Mucosa of gallbladder (tissue), 1 donor: ENCODE measurements at regions not wholly inside any gene's neighbourhood (a gene's known extent, or its start where the extent isn't known, plus 50 kb on each side); places are given as distances from the start of the nearest gene placed in this dataset.

Source experiments
- DNase-seq: peaks from one replicate; pipeline ENCODE4 v3.0.0-alpha.2; 2020; ENCODE audit warnings: low spot score
- donor health status: DM: no; HTN: no; CAD: no.

GRCh38 chr2:189267925-189268579, 88.5 kb upstream of the COL5A2 start:
- no peak for DNase-seq

GRCh38 chr2:189268763-189269162, 89.2 kb upstream of the COL5A2 start:
- no peak for DNase-seq

GRCh38 chr2:189273734-189274133, 94.2 kb upstream of the COL5A2 start:
- DNase-seq: no peak

- DNase-seq: no peak
These were observed 94.8 kb upstream of the COL5A2 start for GRCh38 chr2:189274361-189274760.

- DNase-seq: no peak
These were observed 96.7 kb upstream of the COL5A2 start for GRCh38 chr2:189276277-189276676.

- no peak for DNase-seq
These were observed 101.6 kb upstream of the COL5A2 start for GRCh38 chr2:189281201-189281600.

- DNase-seq: no peak
These were observed 105.8 kb upstream of the COL5A2 start for GRCh38 chr2:189285349-189285748.

- no peak for DNase-seq
These were observed 106.5 kb upstream of the COL5A2 start for GRCh38 chr2:189285962-189286645.

GRCh38 chr2:189287363-189287762, 107.8 kb upstream of the COL5A2 start:
- no peak for DNase-seq

GRCh38 chr2:189287982-189288521, 108.5 kb upstream of the COL5A2 start:
- DNase-seq: no peak

- no peak for DNase-seq
These were observed 111.9 kb upstream of the COL5A2 start for GRCh38 chr2:189291460-189291859.

GRCh38 chr2:189293164-189293563, 113.6 kb upstream of the COL5A2 start:
- DNase-seq: no peak

GRCh38 chr2:189297446-189297845, 117.9 kb upstream of the COL5A2 start:
- no peak for DNase-seq

- DNase-seq: no peak
These were observed 118.5 kb upstream of the COL5A2 start for GRCh38 chr2:189298038-189298437.

GRCh38 chr2:189298481-189298880, 118.9 kb upstream of the COL5A2 start:
- no peak for DNase-seq

GRCh38 chr2:189299974-189300373, 120.4 kb upstream of the COL5A2 start:
- DNase-seq: no peak

- DNase-seq: no peak
These were observed 121.4 kb upstream of the COL5A2 start for GRCh38 chr2:189300916-189301315.

GRCh38 chr2:189302274-189302948, 122.8 kb upstream of the COL5A2 start:
- no peak for DNase-seq

GRCh38 chr2:189304360-189304759, 124.8 kb upstream of the COL5A2 start:
- DNase-seq: no peak

- no peak for DNase-seq
These were observed 125.9 kb upstream of the COL5A2 start for GRCh38 chr2:189305291-189305943.

- no peak for DNase-seq
These were observed 127.0 kb upstream of the COL5A2 start for GRCh38 chr2:189306525-189306924.

GRCh38 chr2:189308056-189308790, 128.7 kb upstream of the COL5A2 start:
- DNase-seq: no peak
